Nephron progenitor cell (in vitro differentiated cells): ENCODE measurements at regions not wholly inside any gene's neighbourhood (a gene's known extent, or its start where the extent isn't known, plus 50 kb on each side); places are given as distances from the start of the nearest gene placed in this dataset.
"Not testable (repeated sequence)": the region's sequence is repeated elsewhere in the genome, so short reads cannot be mapped to it uniquely, and the experiment has no call there.

Experiments
- DNase-seq: peaks from one replicate; pipeline ENCODE4 v3.0.0; 2021
- H3K27ac Mint-ChIP-seq: 2 replicates; pipeline ENCODE4 v1.8.0; 2021; ENCODE audit warnings: mild to moderate bottlenecking, moderate library complexity, mixed read lengths
- H3K27me3 Mint-ChIP-seq: 2 replicates; pipeline ENCODE4 v1.8.0; 2021; ENCODE audit warnings: mild to moderate bottlenecking, low read depth, mixed read lengths; ENCODE audit not compliant: poor library complexity
- H3K36me3 Mint-ChIP-seq: 2 replicates; pipeline ENCODE4 v1.8.0; 2021; ENCODE audit warnings: low read depth, mixed read lengths
- H3K4me1 Mint-ChIP-seq: 2 replicates; pipeline ENCODE4 v1.8.0; 2021; ENCODE audit warnings: mixed read lengths
- H3K4me3 Mint-ChIP-seq: 2 replicates; pipeline ENCODE4 v1.8.0; 2021; ENCODE audit warnings: mild to moderate bottlenecking, moderate library complexity, mixed read lengths
- H3K9me3 Mint-ChIP-seq: 2 replicates; pipeline ENCODE4 v1.8.0; 2021; ENCODE audit warnings: mild to moderate bottlenecking, moderate library complexity, mixed read lengths
- CTCF ChIP-seq: fragments of 200-600 bp; sonication (generic); IDR thresholded peaks from 2 replicates; pipeline ENCODE4 v1.5.0; 2021; ENCODE audit warnings: antibody characterized with exemption

GRCh38 chr6:155630085-155630484 is 174.4 kb upstream of the NOX3 start:
- Mint-ChIP-seq H3K27ac (no peak overlapping the region), H3K27me3 (peaks cover 4% of the 10 kb centered on the region), H3K36me3 (no peaks in the 10 kb centered on the region), H3K4me3 (no peak overlapping the region), H3K9me3 (peaks cover 22% of the 10 kb centered on the region), H3K4me1 (peaks cover 20% of the 10 kb centered on the region)
- TF ChIP-seq CTCF: no peak
- no peak for DNase-seq

GRCh38 chr6:155629652-155630051 is 174.0 kb upstream of the NOX3 start:
- DNase-seq: no peak
- TF ChIP-seq CTCF: no peak
- Mint-ChIP-seq H3K9me3 (peaks cover 22% of the 10 kb centered on the region), H3K27me3 (peaks cover 3% of the 10 kb centered on the region), H3K4me1 (peaks cover 20% of the 10 kb centered on the region), H3K27ac (no peak overlapping the region), H3K4me3 (no peak overlapping the region), H3K36me3 (no peaks in the 10 kb centered on the region)

GRCh38 chr6:155628306-155628705 is 172.7 kb upstream of the NOX3 start:
- DNase-seq: no peak
- Mint-ChIP-seq H3K4me1 (peaks cover 14% of the 10 kb centered on the region), H3K9me3 (peaks cover 15% of the 10 kb centered on the region), H3K4me3 (no peak overlapping the region), H3K36me3 (no peaks in the 10 kb centered on the region), H3K27ac (peak overlapping the region; percentile 73), H3K27me3 (peaks cover 6% of the 10 kb centered on the region)
- TF ChIP-seq CTCF: no peak

- not testable (repeated sequence) for DNase-seq, H3K27me3 Mint-ChIP-seq, H3K4me3 Mint-ChIP-seq, H3K36me3 Mint-ChIP-seq
- H3K27ac Mint-ChIP-seq: peak overlapping the region; percentile 73
- peaks cover 10% of the 10 kb centered on the region for H3K9me3 Mint-ChIP-seq
- peaks cover 14% of the 10 kb centered on the region for H3K4me1 Mint-ChIP-seq
Measured at GRCh38 chr6:155627722-155628212, 172.1 kb upstream of the NOX3 start.

GRCh38 chr6:155623450-155624178 is 168.0 kb upstream of the NOX3 start:
- no peak for TF ChIP-seq CTCF
- DNase-seq: no peak
- Mint-ChIP-seq H3K4me3 (no peak overlapping the region), H3K27ac (no peak overlapping the region), H3K9me3 (no peaks in the 10 kb centered on the region), H3K4me1 (peaks cover 14% of the 10 kb centered on the region), H3K27me3 (peaks cover 11% of the 10 kb centered on the region), H3K36me3 (no peaks in the 10 kb centered on the region)

- peaks cover 68% of the 10 kb centered on the region for H3K9me3 Mint-ChIP-seq
Measured at GRCh38 chr6:155614606-155615005, 159.0 kb upstream of the NOX3 start.

More at GRCh38 chr6:155614606-155615005, 159.0 kb upstream of the NOX3 start:
- no peak for DNase-seq
- no peak for TF ChIP-seq CTCF
- Mint-ChIP-seq H3K4me1 (no peaks in the 10 kb centered on the region), H3K27me3 (peaks cover 2% of the 10 kb centered on the region), H3K4me3 (no peak overlapping the region), H3K36me3 (peaks cover 16% of the 10 kb centered on the region), H3K27ac (no peak overlapping the region)
